ENCODE measurements at regions not wholly inside any gene's neighbourhood (a gene's known extent, or its start where the extent isn't known, plus 50 kb on each side); places are given as distances from the start of the nearest gene placed in this dataset.
"Not testable (repeated sequence)": the region's sequence is repeated elsewhere in the genome, so short reads cannot be mapped to it uniquely, and the experiment has no call there.

DNA sequence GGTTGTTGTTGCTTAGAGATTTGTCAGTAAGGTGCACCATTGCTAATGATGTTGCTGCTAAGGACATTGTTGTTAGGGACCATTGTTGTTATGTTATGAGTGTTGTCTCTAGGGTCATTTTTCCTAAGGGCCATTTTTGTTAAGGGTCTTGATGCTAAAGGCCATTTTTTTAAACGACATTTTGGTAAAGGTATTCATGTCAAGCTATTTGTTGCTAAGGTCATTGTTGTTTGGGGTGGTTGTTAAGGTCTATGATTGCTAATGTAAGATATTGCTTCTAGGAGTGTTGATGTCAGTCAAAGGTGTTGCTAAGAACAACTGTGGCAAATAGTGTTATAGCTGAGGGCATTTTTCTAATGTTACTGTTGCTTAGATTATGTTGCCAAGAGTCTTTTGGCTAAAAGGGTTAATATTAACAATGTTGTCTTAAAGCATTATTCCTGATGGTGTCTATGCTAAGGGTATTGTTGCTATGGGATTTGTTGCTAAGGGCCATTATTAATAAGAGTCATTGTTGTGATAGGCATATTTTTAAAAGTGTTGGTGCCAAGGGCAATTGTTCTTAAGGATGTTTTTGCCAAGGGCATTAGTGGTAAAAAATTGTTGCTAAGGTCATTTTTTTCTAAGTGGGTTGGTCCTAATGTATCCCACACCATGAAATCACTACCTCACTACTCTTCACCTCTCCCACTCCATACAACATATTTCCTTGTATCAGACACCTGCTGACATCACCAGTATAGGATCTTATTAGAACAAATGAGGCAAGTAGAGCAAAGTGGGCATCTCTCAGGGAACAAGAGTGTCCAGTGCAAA lies 56.2 kb downstream of the SPATA31A6 start:
- DNase-seq = not testable (repeated sequence)

DNA sequence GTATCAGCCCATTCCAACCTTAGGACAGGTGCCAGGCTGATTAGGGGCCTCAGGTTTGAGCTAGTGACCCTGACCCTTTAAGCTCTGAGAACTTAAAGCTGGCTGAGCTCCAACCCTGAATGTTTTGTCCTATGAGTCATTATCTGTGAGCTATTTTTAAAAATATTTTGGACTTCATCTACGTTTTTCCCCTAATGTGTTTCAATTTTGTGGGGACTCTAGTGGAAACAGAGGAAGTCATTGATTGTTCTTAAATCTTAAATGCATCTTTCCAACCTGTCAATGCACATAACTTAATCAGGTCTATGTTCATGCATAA lies 56.8 kb downstream of the SPATA31A6 start:
- not testable (repeated sequence) for DNase-seq

DNA sequence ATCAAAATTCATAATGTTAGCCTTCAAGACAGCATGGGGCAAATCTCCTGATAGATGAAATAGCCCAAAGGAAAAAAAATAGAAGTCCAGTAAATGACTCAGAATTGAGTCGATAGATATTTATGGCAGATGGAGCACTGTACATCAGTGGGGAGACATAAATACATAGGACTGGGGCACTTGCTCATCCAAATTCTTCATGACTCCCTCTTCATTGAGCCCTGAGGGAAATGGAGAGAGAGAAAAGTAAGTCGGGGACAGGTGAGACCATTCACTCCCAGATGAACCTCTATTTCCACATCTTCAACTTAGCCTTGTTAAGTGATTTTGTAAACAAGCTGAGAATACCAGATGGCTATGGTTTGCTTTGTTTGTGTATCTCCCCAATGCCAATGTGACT lies 59.8 kb downstream of the SPATA31A6 start:
- not testable (repeated sequence) for DNase-seq

DNA sequence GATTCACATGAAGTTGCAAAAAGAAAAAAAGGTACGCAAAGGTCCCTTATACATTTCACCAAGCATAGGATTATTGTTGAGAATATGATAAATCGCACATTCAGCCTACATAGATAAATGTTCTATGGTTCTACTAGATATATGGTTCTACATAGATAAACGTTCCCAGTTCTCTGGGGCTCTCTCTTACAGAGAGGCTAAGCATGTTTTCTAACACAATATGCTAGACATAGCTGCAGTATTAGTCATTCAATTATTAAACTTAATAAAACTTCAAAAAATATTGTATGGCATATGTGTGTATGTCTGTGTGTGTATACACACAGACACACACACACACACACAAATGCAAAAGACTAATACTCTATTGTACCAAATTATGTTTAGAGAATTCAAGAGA lies 60.4 kb downstream of the SPATA31A6 start:
- DNase-seq = not testable (repeated sequence)

DNA sequence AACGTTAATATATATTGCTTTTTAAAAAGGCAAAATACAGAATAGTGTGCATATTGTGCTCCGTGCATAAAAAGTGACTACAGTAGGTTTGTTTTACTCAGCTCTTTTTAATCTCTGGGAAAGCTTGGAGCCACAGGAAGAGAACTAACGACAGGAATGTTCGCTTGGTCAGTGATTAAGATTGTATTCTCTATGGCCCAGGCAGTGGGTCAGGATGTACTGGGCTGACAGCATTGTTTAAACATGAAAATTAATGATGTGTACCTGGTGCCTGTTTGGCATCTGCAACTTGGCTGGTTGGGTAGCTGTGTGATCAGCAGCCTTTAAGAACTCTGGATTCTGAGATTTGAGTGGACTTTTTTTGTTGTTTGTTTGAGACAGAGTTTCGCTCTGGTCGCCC lies 85.3 kb downstream of the SPATA31A6 start:
- DNase-seq = not testable (repeated sequence)

DNA sequence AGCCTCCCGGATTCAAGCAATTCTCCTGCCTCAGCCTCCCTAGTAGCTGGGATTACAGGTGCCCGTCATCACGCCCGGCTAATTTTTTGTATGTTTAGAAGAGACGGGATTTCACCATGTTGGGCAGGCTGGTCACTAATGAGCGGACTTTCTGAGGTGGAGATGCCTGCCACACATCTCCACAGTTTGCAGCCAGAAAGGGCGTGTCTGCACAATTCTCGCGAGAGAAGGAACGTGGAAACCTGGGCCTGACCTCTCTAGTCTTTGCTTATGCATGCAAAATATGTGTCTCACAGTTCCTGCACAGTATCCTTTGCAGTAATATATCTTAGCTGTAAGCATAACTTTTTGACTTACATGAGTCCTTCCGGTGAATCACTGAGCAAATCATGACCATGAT lies 85.7 kb downstream of the SPATA31A6 start:
- DNase-seq = not testable (repeated sequence)

DNA sequence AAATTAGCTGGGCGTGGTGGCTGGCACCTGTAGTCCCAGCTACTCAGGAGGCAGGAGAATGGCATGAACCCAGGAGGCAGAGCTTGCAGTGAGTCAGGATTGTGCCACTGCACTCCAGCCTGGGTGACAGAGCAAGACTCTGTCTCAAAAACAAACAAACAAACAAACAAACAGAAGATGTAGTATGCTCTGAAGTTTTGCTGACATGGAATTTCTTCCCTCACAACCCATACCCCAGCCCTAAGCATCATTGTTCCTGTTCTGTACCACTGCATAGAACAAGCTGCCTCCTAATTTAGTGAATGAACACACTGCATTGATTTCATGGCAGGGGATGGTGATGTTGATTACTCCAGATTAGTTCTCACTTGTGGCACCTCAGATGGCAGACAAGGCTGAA lies 89.7 kb downstream of the SPATA31A6 start:
- DNase-seq = not testable (repeated sequence)

DNA sequence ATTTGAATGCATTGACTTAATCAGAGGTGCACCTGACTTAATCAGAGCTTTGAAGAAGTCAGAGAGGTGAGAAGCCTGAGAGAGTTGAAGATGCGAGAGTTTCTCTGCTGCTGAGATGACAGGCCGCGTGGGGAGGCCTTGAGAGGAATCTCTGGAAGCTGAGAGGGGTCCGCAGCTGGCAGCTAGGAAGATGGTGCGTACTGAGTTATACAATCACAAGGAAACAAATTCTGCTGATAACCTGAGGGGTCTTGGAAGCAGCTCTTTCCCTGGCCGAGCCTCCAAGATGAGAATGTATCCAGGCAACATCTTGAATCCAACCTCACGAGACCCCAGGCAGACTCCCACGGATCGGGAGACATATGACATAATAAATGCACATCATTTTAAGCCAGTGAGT lies 91.7 kb downstream of the SPATA31A6 start:
- DNase-seq = no peak

DNA sequence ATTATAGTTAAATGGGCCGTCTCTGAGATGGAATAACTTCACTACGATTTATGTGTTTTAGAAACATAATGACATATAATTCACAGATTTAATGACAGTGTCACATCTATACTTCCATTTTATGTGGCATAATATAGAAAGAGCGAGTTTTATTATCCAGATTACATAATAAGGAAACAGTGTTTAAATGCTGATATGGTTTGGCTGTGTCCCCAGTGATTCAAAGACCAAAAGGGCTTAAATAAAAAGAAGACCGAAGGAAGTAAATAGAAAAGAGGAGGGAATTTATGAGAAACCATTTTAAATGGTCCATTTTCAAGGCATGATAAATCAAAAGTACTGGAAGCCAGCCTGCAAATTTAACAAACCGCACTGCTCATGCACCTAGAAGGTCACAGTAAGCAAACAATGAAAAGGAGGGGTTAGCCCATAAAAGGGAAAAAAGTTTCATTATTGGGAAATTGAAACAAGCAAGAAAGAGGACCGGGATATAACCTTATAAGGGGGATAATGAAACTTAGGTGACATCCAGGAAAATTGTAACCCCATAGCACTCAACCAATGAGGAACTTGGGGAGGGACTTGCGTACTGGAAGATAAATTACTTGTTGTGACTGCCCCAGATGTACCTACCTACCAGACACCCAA lies 99.2 kb downstream of the SPATA31A6 start:
- not testable (repeated sequence) for DNase-seq

DNA sequence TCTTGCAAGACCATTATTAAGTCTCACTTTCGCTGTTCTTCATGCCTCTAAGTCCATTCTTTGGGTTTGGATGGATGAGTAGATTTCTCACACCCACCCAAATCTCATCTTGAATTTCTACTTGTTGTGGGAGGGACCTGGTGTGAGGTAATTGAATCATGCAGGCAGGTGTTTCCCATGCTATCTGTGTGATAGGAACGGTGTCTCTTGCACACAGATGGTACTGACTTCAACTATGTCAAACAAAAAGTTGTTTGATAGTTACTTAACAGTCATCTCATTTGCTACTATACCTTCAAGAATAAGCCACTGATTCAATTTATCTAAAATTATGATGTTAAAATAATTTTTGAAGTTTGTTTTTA lies 99.7 kb downstream of the SPATA31A6 start:
- DNase-seq = not testable (repeated sequence)

DNA sequence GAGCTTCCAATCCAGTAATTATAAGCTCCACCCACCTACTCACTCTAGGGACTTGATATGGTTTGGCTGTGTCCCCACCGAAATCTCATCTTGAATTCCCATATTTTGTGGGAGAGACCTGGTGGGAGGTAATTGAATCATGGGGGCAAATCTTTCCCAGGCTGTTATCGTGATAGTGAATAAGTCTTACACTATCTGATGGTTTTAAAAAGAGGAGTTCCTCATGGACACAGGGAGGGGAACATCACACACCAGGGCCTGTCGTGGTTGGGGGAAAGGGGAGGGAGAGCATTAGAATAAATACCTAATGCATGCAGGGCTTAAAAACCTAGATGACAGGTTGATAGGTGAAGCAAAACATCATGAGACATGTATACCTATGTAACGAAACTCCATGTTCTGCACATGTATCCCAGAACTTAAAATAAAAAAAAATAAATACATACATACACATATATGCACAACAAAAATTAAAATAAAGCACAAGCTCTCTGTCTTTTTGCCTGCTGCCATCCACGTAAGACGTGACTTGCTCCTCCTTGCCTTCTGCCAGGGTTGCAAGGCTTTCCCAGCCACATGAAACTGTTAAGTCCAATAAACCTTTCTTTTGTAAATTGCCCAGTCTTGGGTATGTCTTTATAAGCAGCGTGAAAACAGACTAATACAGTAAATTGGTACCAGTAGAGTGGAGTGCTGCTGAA lies 102.8 kb downstream of the SPATA31A6 start:
- DNase-seq = not testable (repeated sequence)

DNA sequence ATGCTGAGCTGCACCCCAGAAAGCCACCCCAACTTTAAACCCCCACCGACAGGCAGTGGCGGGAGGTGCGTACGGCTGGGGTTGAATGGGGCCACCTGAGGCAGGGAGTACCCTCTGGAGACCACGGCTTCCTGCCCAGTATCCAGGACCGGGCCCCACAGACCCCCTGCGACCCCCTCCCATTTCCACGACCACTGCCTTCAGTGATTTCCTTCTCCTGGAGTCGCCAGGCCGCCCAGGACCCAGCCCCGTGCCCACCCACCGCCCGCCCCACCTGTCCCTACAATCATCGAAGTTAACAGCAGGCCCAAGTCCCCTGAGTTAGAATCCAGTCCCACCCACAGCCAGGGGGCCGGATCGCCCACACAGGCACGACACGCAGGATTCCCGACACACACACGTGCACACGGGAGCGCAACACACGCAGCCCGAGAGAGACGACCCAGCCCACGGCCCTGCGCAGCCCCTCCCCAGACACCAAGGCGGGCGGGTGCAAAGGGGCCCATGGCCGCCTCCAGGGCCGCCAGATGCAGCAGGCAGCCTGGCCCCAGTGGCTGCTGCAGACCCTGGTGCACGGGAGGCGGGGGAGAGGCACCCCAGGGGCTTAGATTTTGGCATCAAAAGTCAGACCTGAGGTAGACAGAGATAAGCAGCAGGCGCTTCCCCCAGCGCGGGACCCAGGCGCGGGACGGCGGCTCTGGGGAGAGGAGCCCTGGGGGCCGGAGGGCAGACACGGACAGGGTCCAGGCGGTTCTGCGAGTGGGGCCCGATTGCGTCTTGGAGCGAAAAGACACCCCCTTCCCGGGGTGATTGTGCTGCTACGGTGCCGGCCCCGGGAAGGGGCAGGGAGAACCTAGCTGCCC lies 104.8 kb downstream of the SPATA31A6 start:
- DNase-seq = not testable (repeated sequence)

DNA sequence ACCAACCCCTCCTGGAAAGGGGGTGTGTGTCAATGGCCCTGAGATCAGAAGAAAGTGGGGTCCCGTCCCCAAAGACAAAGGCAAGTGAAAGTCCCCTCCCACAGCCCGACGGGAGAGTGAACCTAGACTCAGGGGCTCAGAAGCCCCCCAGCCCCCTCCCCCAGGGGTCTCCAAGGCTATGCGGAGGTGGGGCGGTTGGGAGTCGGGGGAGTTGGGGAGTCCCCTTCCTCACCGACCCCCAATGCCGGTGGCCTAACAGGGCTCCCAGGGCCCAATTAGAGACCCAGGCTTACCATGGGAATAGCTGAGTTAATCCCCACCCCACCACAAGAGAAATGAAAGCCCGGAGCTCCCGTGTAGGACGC lies 105.4 kb downstream of the SPATA31A6 start:
- not testable (repeated sequence) for DNase-seq

DNA sequence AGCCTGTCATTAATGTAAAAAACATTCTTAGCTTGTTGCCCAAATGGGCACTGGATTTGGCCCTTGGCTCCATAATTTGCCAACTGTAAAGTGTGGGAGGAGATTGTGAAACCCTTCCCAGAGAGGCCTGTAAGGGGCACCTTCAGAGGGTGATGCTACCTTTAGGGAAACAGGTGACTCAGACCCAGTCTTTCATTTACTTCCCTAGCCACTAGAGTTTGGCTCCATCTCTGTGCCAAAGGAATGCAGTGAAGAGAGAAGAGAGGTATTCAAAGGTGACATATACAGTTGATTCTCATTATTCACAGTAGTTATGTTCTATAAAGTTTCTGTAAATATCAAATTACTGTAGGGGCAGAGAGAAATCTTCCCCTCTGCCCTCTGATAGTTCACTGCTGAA lies 116.7 kb downstream of the SPATA31A6 start:
- DNase-seq = not testable (repeated sequence)

DNA sequence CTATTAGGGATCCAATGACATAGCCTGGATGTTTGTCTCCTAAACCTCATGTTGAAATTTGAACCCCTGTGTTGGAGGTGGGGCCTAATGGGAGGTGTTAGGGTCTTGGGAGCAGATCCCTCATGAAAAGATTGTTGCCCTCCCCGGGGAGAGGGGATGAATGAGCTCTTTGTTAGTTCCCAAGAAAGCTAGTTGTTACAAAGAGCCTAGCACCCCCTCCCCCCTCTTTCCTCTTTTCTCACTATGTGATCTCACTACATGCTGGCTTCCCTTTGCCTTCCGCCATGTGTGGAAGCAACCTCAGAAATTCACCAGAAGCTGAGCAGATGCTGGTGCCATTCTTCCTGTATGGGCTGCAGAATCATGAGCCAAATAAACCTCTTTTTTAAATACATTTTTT lies 123.2 kb downstream of the SPATA31A6 start:
- DNase-seq = not testable (repeated sequence)

DNA sequence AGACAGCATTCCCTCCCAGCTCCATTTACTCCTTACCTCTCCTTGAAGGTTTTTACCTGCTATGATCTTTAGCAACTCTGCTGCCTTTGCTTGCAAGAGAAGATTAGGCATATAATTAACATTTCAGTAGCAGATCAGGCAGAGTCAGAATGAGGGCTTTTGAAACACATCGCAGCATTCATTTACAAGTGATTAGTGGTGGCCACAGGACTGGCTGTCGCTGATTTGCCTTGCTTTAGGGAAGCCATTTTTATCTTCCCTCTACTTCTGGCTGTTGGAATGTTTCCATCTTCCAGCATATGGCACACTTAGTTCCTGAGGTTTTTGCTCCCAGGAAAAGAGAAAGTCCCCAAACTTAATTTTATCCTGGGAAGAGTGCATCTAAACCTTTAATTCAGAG lies 124.0 kb downstream of the SPATA31A6 start:
- DNase-seq = not testable (repeated sequence)

DNA sequence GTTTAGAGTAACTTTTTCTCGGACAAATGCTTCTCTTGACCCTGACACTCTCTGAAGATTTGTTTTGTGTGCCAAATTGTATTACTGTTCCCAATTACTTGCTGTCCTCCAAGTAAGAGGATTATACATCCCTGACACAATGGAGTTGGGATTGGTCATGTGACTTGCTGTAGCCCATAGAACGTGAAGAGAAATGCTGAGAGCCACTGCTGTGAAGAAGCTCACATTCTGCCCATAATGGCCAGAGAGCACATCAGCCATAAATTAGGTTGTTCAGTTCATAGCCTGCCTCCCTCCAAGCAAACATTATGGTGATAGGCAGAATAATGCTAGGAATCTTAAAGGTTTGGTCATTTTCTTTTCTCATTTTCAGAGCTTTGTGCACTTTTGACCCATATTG lies 127.5 kb downstream of the SPATA31A6 start:
- not testable (repeated sequence) for DNase-seq

DNA sequence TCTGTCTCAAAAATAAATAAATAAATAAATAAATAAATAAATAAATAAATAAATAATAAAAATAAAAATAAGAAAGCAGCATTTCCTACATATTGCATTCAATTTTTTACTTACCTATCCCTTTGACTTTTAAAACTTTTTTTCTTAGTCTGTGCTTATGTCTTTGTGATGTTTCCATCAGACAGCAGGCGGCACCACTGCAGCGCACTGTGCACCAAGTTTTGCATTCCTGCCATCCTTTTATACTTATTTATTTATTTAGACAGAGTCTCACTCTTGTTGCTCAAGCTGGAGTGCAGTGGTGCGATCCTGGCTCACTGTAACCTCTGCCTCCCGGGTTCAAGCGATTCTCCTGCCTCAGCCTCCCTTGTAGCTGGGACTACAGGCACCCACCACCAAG lies 132.6 kb downstream of the SPATA31A6 start:
- not testable (repeated sequence) for DNase-seq

DNA sequence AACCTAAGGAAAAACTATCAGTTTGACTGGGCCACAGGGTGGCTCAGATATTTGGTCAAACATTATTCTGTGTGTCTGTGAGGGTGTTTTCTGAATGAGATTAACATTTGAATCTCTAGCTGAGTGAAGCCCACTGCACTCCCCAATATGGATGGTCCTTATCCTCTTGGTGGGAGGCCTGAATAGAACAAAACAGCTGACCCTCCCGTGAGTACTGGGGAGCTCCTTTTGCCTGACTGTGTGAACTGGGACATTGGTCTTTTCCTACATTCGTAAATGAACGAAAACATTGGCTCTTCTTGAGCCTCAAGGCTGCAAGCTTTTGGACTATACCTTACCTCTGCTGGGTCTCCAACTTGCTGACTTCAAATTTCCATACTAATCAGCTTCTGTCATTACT lies 134.2 kb downstream of the SPATA31A6 start:
- not testable (repeated sequence) for DNase-seq

DNA sequence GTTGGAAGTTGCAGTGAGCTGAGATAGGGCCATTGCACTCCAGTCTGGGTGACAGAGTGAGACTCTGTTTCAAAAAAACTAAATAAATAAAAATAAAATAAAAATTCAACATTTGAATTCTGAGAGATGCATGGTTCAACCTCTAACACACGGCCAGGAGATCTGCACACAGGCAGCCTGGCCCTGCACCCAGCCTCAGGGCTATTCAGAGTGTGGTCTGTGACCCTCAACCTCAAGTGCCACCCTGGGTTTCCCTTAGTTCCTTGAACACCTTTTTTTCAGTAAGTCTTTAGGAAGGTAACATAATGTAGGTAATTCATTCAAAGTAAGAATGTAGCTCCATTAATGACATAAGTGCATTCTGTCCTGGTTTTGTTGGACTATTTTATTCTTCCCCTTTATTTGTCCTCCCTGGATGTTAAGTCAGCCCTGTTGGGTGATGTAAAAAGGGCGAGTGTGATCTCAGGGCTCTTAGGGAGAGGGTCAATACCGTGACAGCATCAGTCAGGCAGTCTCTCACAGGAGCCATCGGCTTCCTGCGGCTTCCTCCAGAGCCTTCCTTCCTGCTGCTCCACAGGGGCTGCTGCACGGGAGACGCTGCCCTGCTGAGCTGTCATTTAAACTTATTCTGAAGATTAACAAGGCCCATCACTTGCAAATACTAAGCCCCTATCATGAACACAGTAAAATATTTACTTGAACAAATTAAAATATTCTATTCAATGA lies 139.8 kb downstream of the SPATA31A6 start:
- DNase-seq = not testable (repeated sequence)

DNA sequence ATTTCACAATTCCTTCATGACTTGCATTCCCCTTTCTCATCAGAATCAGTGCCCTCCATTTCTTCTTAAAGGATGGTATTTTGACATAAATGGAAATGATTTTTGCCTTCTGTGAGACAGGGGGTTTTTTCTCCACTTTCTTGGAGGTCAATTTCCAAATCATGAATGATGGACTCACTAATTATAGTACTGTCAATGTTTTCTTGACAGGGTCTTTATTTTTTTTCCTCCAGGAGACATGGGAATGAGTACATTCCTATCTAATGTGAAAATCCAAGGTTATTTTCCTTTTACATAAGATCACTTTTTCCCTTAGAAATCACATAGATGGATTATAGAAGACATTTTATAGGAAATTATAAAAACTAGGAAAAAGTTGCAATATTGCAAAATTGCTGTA lies 141.7 kb downstream of the SPATA31A6 start:
- DNase-seq = not testable (repeated sequence)

DNA sequence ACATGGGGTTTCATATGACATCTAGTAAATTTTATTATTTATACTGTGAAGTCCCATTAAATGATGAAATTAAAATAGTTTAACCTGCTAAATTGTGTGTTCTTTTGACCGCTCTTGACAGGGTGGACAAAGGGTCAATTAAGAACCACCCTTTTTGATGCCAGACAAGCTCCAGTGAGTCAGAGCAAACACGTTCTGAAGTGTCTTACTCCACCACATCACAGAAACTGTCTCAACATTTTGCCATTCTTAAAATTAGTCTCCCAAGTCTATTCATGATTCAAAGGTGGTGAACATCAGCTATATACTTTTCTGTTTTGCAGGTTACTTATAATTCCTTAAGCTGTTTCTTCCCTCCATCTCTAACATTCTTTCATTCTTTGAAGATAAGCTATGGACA lies 142.1 kb downstream of the SPATA31A6 start:
- not testable (repeated sequence) for DNase-seq
